ENCODE measurements at regions not wholly inside any gene's neighbourhood (a gene's known extent, or its start where the extent isn't known, plus 50 kb on each side); places are given as distances from the start of the nearest gene placed in this dataset.

GRCh38 chr13:74560325-74560724 is 426.1 kb upstream of the KLF12 start (continued):
- TF ChIP-seq ARID3A (IDR thresholded peaks at IDR 0.05; ENCODE audit: low read depth, low read length) (no peak), HOXA7 (CRISPR knock-in tag; IDR thresholded peaks at IDR 0.05) (no peak), CCAR2 (optimal IDR thresholded peaks at IDR 0.05; ENCODE audit: low read depth, low read length) (no peak), SMARCE1 (IDR thresholded peaks at IDR 0.05; ENCODE audit: borderline replicate concordance) (no peak), ZNF607 (CRISPR knock-in tag; IDR thresholded peaks at IDR 0.05; ENCODE audit: borderline replicate concordance) (no peak), POLR2AphosphoS5 (IDR thresholded peaks at IDR 0.05; ENCODE audit: low read depth, low read length) (no peak), FOXK2 (IDR thresholded peaks at IDR 0.05) (no peak), E2F5 (CRISPR knock-in tag; conservative IDR thresholded peaks at IDR 0.05) (no peak), ZNF629 (CRISPR knock-in tag; conservative IDR thresholded peaks at IDR 0.05) (no peak), MIER2 (CRISPR knock-in tag; IDR thresholded peaks at IDR 0.05) (no peak)

GRCh38 chr13:74557870-74558269 is 423.7 kb upstream of the KLF12 start:
- Histone ChIP-seq H3K4me3 (replicated peaks in 1 of 3; ENCODE audit: insufficient read depth in 1 of 3, low read depth in 2 of 3, low read length in 3 of 3) (no peak overlapping the region), H3K4me1 (ENCODE audit: insufficient read depth, low read length) (no peaks in the 10 kb centered on the region), H3K9ac (ENCODE audit: insufficient read depth, low read depth, low read length) (no peak overlapping the region), H3K4me2 (ENCODE audit: low read depth, low read length) (no peak overlapping the region), H3K27me3 (ENCODE audit: control insufficient read depth in 1 of 2, insufficient read depth in 2 of 2, low read length in 2 of 2) (no peaks in the 10 kb centered on the region; a peak in 1 of 5 replicates), H3K9me3 (ENCODE audit: low read length) (no peaks in the 10 kb centered on the region), H4K20me1 (ENCODE audit: insufficient read depth, low read length) (no peaks in the 10 kb centered on the region), H3K79me2 (ENCODE audit: insufficient read depth, low read length) (no peaks in the 10 kb centered on the region), H2AFZ (ENCODE audit: low read length) (no peak overlapping the region), H3K27ac (ENCODE audit: extremely low read length, insufficient read depth, low read length) (no peak overlapping the region), H3K36me3 (replicated peaks in 1 of 2; ENCODE audit: control insufficient read depth in 1 of 2, insufficient read depth in 2 of 2, low read length in 2 of 2) (no peaks in the 10 kb centered on the region)
- intact Hi-C loops (cut with micrococcal nuclease; ENCODE audit: unreplicated experiment) (no loop called here), in situ Hi-C loops (cut with HindIII; ENCODE audit: extremely low pct_ligation_motif_present, low pct_unique_long_range_greater_than_20kb) (loop anchor here (25.0 kb wide), 1 partner anchor 654 kb away; no protein-coding TSS in a partner anchor)
- ChIA-PET POLR2A (no interaction called here), CTCF (ENCODE audit: low intra/inter-chr PET ratio, low total read pairs) (no interaction called here)
- FAIRE-seq, result no peak
- no peak for ATAC-seq
- no peak for DNase-seq (ENCODE audit: low spot score)
- no TSS peak for BruUV-seq (replicated peaks)
- 5% methylated on average over 1 of the region's 1 CpG for WGBS (ENCODE audit: low lambda C conversion rate)
- TF ChIP-seq ZNF574 (CRISPR knock-in tag; IDR thresholded peaks at IDR 0.05), result no peak
